ENCODE measurements at regions not wholly inside any gene's neighbourhood (a gene's known extent, or its start where the extent isn't known, plus 50 kb on each side); places are given as distances from the start of the nearest gene placed in this dataset.
"Not testable (repeated sequence)": the region's sequence is repeated elsewhere in the genome, so short reads cannot be mapped to it uniquely, and the experiment has no call there.

DNA sequence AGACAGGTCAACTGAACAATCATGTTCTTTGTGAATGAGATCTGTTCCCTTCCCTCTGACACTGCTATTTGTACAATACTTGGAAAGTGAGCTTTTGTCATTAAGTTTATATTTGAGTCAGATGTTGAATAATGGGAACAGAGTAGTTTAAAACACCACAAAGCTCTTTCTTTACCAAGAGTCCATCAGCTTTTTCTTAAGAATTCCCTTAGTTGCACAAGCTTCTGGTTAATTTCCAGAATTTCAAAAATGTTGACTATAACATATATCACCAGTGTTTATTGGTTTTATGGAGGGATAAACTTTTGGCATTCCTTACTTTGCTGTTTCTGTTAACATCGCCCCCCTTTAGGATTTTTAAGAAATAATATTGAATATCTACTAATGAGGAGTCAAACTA is 403.7 kb downstream of the CCDC85A start:
- no peak overlapping the region for H3K27ac ChIP-seq
- no peak overlapping the region for H3K4me3 ChIP-seq (ENCODE audit: low read depth, low read length)
- H3K27me3 ChIP-seq (replicated peaks) = no peaks in the 10 kb centered on the region
- TF ChIP-seq CTCF (IDR thresholded peaks at IDR 0.05; ENCODE audit: low read depth, low read length, missing control alignments) = no peak
- in situ Hi-C loops (cut with HindIII; ENCODE audit: low pct_ligation_motif_present, low sequenced_read_pairs) = no loop called here
- no peaks in the 10 kb centered on the region for H3K36me3 ChIP-seq (replicated peaks)
- no peak for DNase-seq

DNA sequence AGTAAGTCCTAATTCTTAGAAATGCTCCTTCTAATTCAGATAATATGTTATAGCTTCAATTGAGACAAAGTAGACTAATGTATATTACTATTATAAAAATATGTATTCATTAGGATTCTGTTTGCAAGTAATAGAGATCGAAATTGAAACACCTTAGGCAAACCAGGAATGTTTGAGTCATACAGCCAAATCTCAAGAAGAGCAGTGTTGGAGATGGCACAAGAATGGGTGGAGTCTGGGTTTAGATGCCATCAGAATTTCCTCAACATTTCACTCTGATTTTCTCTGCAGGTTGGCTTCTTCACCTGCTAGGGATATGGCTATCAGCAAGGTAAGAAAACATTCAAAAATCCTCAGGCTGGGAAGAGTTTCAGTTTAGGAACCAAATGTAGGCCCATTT is 405.4 kb downstream of the CCDC85A start:
- no peak overlapping the region for H3K4me3 ChIP-seq (ENCODE audit: low read depth, low read length)
- H3K36me3 ChIP-seq (replicated peaks) = no peaks in the 10 kb centered on the region
- H3K27ac ChIP-seq = no peak overlapping the region
- TF ChIP-seq CTCF (IDR thresholded peaks at IDR 0.05; ENCODE audit: low read depth, low read length, missing control alignments) = no peak
- in situ Hi-C loops (cut with HindIII; ENCODE audit: low pct_ligation_motif_present, low sequenced_read_pairs) = no loop called here
- DNase-seq = no peak
- no peaks in the 10 kb centered on the region for H3K27me3 ChIP-seq (replicated peaks)

- H3K4me3 ChIP-seq (ENCODE audit: low read depth, low read length) = no peak overlapping the region
- no peak for TF ChIP-seq CTCF (IDR thresholded peaks at IDR 0.05; ENCODE audit: low read depth, low read length, missing control alignments)
- no peak for DNase-seq
- no peaks in the 10 kb centered on the region for H3K27me3 ChIP-seq (replicated peaks)
- H3K27ac ChIP-seq = no peak overlapping the region
- H3K36me3 ChIP-seq (replicated peaks) = no peaks in the 10 kb centered on the region
- in situ Hi-C loops (cut with HindIII; ENCODE audit: low pct_ligation_motif_present, low sequenced_read_pairs) = no loop called here
Observed at GRCh38 chr2:56589835-56590234, 406.0 kb downstream of the CCDC85A start.

- no peak for TF ChIP-seq CTCF (IDR thresholded peaks at IDR 0.05; ENCODE audit: low read depth, low read length, missing control alignments)
- no peak overlapping the region for H3K4me3 ChIP-seq (ENCODE audit: low read depth, low read length)
- H3K36me3 ChIP-seq (replicated peaks) = no peaks in the 10 kb centered on the region
- no peak overlapping the region for H3K27ac ChIP-seq
- no peaks in the 10 kb centered on the region for H3K27me3 ChIP-seq (replicated peaks)
- in situ Hi-C loops (cut with HindIII; ENCODE audit: low pct_ligation_motif_present, low sequenced_read_pairs) = no loop called here
- DNase-seq = no peak
Observed at GRCh38 chr2:56590611-56591010, 406.8 kb downstream of the CCDC85A start.

DNA sequence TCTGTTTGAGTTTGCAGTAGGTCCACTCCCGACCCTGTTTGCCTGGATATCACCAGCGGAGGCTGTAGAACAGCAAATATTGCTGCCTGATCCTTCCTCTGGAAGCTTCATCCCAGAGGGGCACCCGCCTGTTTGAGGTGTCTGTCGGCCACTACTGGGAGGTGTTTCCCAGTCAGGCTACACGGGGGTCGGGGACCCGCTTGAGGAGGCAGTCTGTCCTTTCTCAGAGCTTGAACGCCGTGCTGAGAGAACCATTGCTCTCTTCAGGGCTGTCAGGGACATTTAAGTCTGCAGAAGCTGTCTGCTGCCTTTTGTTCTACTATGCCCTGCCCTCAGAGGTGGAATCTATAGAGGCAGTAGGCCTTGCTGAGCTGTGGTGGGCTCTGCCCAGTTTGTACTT is 422.3 kb downstream of the CCDC85A start:
- DNase-seq; H3K27me3 ChIP-seq (replicated peaks); H3K36me3 ChIP-seq (replicated peaks); H3K4me3 ChIP-seq (ENCODE audit: low read depth, low read length); H3K27ac ChIP-seq; in situ Hi-C loops (cut with HindIII; ENCODE audit: low pct_ligation_motif_present, low sequenced_read_pairs): not testable (repeated sequence)

DNA sequence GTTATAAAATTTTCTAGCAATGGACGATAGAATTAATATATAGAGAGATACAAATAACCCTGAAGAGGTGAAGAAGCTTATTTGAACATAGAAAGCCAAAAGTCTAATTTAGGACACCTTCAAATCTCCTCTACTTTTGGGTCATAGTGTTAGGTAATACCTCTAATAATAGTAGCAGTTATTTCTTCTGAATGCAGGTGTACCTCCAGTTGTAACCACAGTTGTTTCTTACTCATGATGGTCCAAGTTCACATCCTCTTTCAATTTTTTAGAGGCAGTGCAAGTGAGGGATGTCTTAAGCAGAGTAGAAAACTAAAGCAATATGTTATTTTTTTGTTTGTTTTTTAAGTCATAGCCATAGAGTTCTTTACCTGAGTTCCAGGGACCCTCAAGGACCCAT is 429.5 kb downstream of the CCDC85A start:
- no peak overlapping the region for H3K27ac ChIP-seq
- no peak for TF ChIP-seq CTCF (IDR thresholded peaks at IDR 0.05; ENCODE audit: low read depth, low read length, missing control alignments)
- in situ Hi-C loops (cut with HindIII; ENCODE audit: low pct_ligation_motif_present, low sequenced_read_pairs) = no loop called here

More for the DNA sequence above, 429.5 kb downstream of the CCDC85A start:
- H3K36me3 ChIP-seq (replicated peaks) = no peaks in the 10 kb centered on the region
- no peak for DNase-seq
- no peak overlapping the region for H3K4me3 ChIP-seq (ENCODE audit: low read depth, low read length)
- no peaks in the 10 kb centered on the region for H3K27me3 ChIP-seq (replicated peaks)
